HepG2 (cell line): ENCODE measurements at regions not wholly inside any gene's neighbourhood (a gene's known extent, or its start where the extent isn't known, plus 50 kb on each side); places are given as distances from the start of the nearest gene placed in this dataset.

Experiments
- CEBPB ChIP-seq: IDR thresholded peaks from 2 replicates; pipeline ENCODE4 v1.6.1; 2011; ENCODE audit warnings: low read depth, low read length, improper control_type of control experiment, borderline replicate concordance
- EP300 ChIP-seq, 3 experiments: sonication (generic) in 1 of 3; formaldehyde crosslinking in 1 of 3; IDR thresholded peaks; 2 replicates each; pipeline versions ENCODE4 v1.5.1 to v1.6.1; 2011 to 2020; ENCODE audit warnings: low read depth in 2 of 3, low read length in 2 of 3, borderline replicate concordance in 1 of 3, improper control_type of control experiment in 1 of 3, mild to moderate bottlenecking in 1 of 3, missing genetic modification reagents in 1 of 3, moderate library complexity in 1 of 3
- KMT2A ChIP-seq: sonication (generic); formaldehyde crosslinking; IDR thresholded peaks from 2 replicates; pipeline ENCODE4 v1.4.0; 2020; ENCODE audit warnings: missing genetic modification reagents
- MYNN ChIP-seq: sonication (generic); formaldehyde crosslinking; IDR thresholded peaks from 2 replicates; pipeline ENCODE4 v1.4.0; 2020; ENCODE audit warnings: mild to moderate bottlenecking, low read depth, missing genetic modification reagents
- NFE2L1 ChIP-seq: sonication (generic); formaldehyde crosslinking; IDR thresholded peaks from 2 replicates; pipeline ENCODE4 v1.4.0; 2020; ENCODE audit warnings: missing genetic modification reagents, mild to moderate bottlenecking, borderline replicate concordance
- SETDB1 ChIP-seq: sonication (generic); formaldehyde crosslinking; IDR thresholded peaks from 2 replicates; pipeline ENCODE4 v1.5.1; 2020; ENCODE audit warnings: missing genetic modification reagents, mild to moderate bottlenecking, borderline replicate concordance
- TAF1 ChIP-seq: sonication (generic); formaldehyde crosslinking; IDR thresholded peaks from 2 replicates; pipeline ENCODE4 v1.4.0; 2020; ENCODE audit warnings: missing genetic modification reagents
- TRIM24 ChIP-seq: sonication (generic); formaldehyde crosslinking; IDR thresholded peaks from 2 replicates; pipeline ENCODE4 v1.8.0; 2022; ENCODE audit warnings: mild to moderate bottlenecking, missing genetic modification reagents
- ZBTB1 ChIP-seq: sonication (generic); formaldehyde crosslinking; IDR thresholded peaks from 2 replicates; pipeline ENCODE4 v1.4.0; 2020; ENCODE audit warnings: missing genetic modification reagents, borderline replicate concordance
- ZKSCAN1 ChIP-seq: fragments of 150-350 bp; IDR thresholded peaks from 2 replicates; pipeline ENCODE4 v1.6.1; 2014; ENCODE audit warnings: low read length
- ZNF274 ChIP-seq: sonication (generic); formaldehyde crosslinking; IDR thresholded peaks from 2 replicates; pipeline ENCODE4 v1.5.1; 2020; ENCODE audit warnings: mild to moderate bottlenecking, missing genetic modification reagents
- ZSCAN20 ChIP-seq: sonication (generic); formaldehyde crosslinking; IDR thresholded peaks from 2 replicates; pipeline ENCODE4 v1.4.0; 2020; ENCODE audit warnings: missing genetic modification reagents, mild to moderate bottlenecking, borderline replicate concordance
- TF ChIP-seq, protein P1 (sequence below): sonication (generic); formaldehyde crosslinking; IDR thresholded peaks from 2 replicates; pipeline ENCODE4 v1.5.0; 2020; ENCODE audit warnings: mild to moderate bottlenecking, missing genetic modification reagents, moderate library complexity

DNA sequence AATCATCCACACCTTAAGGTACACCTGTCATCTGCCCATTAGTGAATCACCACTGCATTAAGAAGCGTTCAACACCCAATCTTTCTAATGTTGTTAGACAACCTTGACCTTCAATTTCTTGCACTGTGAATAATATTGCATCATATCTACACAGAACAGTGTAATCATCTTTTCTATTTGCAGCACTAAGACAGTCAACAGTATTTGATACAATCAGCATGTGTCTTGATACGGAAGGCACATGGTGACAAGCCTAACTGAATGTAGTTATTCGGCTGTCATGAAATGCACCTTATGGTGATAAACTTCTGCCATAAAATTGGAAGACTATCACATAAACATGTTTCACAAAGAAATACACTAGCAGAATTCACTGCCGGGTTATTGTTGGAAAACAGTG, 253.9 kb upstream of the THRB start:
- TF ChIP-seq ZNF274 (CRISPR knock-in tag) (no peak), TAF1 (CRISPR knock-in tag) (no peak), SETDB1 (CRISPR knock-in tag) (no peak), MYNN (CRISPR knock-in tag) (no peak), ZSCAN20 (CRISPR knock-in tag) (no peak), ZBTB1 (CRISPR knock-in tag) (no peak), CEBPB (peak; percentile 69; the same call in 1 of the 2 replicates), NFE2L1 (CRISPR knock-in tag) (no peak), EP300 (IDR thresholded peaks at IDR 0.05; ENCODE audit: low read depth in 2 of 2, low read length in 2 of 2) (no peak), EP300 (CRISPR knock-in tag; IDR thresholded peaks at IDR 0.05; ENCODE audit: borderline replicate concordance) (no peak), KMT2A (CRISPR knock-in tag) (no peak), ZKSCAN1 (no peak), TRIM24 (CRISPR knock-in tag) (no peak)
- TF ChIP-seq, protein P1, sequence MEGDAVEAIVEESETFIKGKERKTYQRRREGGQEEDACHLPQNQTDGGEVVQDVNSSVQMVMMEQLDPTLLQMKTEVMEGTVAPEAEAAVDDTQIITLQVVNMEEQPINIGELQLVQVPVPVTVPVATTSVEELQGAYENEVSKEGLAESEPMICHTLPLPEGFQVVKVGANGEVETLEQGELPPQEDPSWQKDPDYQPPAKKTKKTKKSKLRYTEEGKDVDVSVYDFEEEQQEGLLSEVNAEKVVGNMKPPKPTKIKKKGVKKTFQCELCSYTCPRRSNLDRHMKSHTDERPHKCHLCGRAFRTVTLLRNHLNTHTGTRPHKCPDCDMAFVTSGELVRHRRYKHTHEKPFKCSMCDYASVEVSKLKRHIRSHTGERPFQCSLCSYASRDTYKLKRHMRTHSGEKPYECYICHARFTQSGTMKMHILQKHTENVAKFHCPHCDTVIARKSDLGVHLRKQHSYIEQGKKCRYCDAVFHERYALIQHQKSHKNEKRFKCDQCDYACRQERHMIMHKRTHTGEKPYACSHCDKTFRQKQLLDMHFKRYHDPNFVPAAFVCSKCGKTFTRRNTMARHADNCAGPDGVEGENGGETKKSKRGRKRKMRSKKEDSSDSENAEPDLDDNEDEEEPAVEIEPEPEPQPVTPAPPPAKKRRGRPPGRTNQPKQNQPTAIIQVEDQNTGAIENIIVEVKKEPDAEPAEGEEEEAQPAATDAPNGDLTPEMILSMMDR = no peak
